Mesendoderm (in vitro differentiated cells): ENCODE measurements at regions not wholly inside any gene's neighbourhood (a gene's known extent, or its start where the extent isn't known, plus 50 kb on each side); places are given as distances from the start of the nearest gene placed in this dataset.
A peak's percentile ranks its signal among the peaks of the same experiment; 100 is the strongest.

Experiments
- DNase-seq: peaks from one replicate; pipeline ENCODE4 v3.0.0; 2013
- H2AK5ac ChIP-seq: 2 replicates; pipeline ENCODE4 v1.6.1; 2013; ENCODE audit warnings: low read length, inconsistent platforms
- H2BK120ac ChIP-seq: 2 replicates; pipeline ENCODE4 v1.6.1; 2013; ENCODE audit warnings: low read depth, mild to moderate bottlenecking, low read length, moderate library complexity, mixed read lengths
- H2BK15ac ChIP-seq: replicated peaks from 2 replicates; pipeline ENCODE4 v1.6.1; 2013; ENCODE audit warnings: low read depth, mild to moderate bottlenecking, moderate library complexity
- H2BK5ac ChIP-seq: 2 replicates; pipeline ENCODE4 v1.6.1; 2013; ENCODE audit warnings: low read length, inconsistent platforms
- H3K18ac ChIP-seq: 2 replicates; pipeline ENCODE4 v1.6.1; 2013; ENCODE audit warnings: mild to moderate bottlenecking, low read length, mixed read lengths
- H3K23ac ChIP-seq: one replicate; pipeline ENCODE4 v1.6.1; 2013; ENCODE audit warnings: low read length
- H3K27ac ChIP-seq: 2 replicates; pipeline ENCODE4 v1.5.1; 2013; ENCODE audit warnings: low read depth, mild to moderate bottlenecking, inconsistent platforms, low read length, moderate library complexity
- H3K27me3 ChIP-seq: 2 replicates; pipeline ENCODE4 v1.6.1; 2013; ENCODE audit warnings: low read length, control low read depth, mild to moderate bottlenecking, inconsistent platforms; ENCODE audit not compliant: insufficient read depth, poor library complexity
- H3K36me3 ChIP-seq: 2 replicates; pipeline ENCODE4 v1.6.1; 2013; ENCODE audit warnings: low read length, inconsistent platforms; ENCODE audit not compliant: control insufficient read depth, insufficient read depth
- H3K4ac ChIP-seq: one replicate; pipeline ENCODE4 v1.6.1; 2013; ENCODE audit warnings: low read depth, mild to moderate bottlenecking, low read length, moderate library complexity
- H3K4me1 ChIP-seq: 2 replicates; pipeline ENCODE4 v1.6.1; 2013; ENCODE audit warnings: low read depth, low read length, inconsistent platforms; ENCODE audit not compliant: control insufficient read depth
- H3K4me2 ChIP-seq: 2 replicates; pipeline ENCODE4 v1.6.1; 2013; ENCODE audit warnings: low read length
- H3K4me3 ChIP-seq: 2 replicates; pipeline ENCODE4 v1.5.1; 2013; ENCODE audit warnings: mild to moderate bottlenecking, low read length
- H3K56ac ChIP-seq: one replicate; pipeline ENCODE4 v1.6.1; 2013; ENCODE audit warnings: low read length
- H3K79me1 ChIP-seq: 2 replicates; pipeline ENCODE4 v1.6.1; 2013; ENCODE audit warnings: low read length, inconsistent platforms
- H3K79me2 ChIP-seq: 2 replicates; pipeline ENCODE4 v1.6.1; 2013; ENCODE audit warnings: mild to moderate bottlenecking, low read length; ENCODE audit not compliant: control insufficient read depth, insufficient read depth
- H3K9ac ChIP-seq: 2 replicates; pipeline ENCODE4 v1.6.1; 2013; ENCODE audit warnings: low read length, inconsistent platforms
- H4K5ac ChIP-seq: one replicate; pipeline ENCODE4 v1.6.1; 2013; ENCODE audit warnings: low read length
- H4K8ac ChIP-seq: one replicate; pipeline ENCODE4 v1.6.1; 2013; ENCODE audit warnings: low read depth, mild to moderate bottlenecking, control low read depth, low read length, moderate library complexity
- WGBS: extraction: QIAGEN DNeasy Blood & Tissue Kit; methylation state at CpG from one replicate; pipeline ENCODE4 v1.1.7; 2013; ENCODE audit warnings: low lambda C conversion rate, missing lambda C conversion rate; ENCODE audit not compliant: insufficient coverage; ENCODE audit errors: extremely low coverage; 5-methylcytosine and 5-hydroxymethylcytosine counted together

DNA sequence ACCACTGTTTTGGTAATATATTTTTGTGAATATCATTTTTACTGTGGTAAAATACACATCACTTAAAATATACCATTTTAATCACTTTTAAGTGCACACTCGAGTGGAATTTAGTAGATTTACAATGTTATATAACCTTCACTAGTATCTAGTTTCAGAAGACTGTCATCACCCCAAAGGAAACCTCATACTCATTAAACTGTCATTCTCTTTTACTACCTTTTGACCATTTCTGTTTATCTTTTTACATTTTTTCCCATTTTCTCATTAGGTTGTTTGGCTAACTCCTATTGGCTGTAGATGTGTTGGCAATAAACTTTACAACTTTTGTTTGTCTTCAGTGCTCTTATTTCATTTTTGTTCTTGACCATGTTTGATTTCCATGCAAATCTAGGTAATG, 1168.3 kb upstream of the PCDH7 start:
- Histone ChIP-seq H3K4me1 (no peaks in the 10 kb centered on the region), H3K79me2 (no peaks in the 10 kb centered on the region), H3K23ac (no peak overlapping the region), H2BK15ac (no peak overlapping the region), H3K27me3 (no peaks in the 10 kb centered on the region), H3K79me1 (no peaks in the 10 kb centered on the region), H4K8ac (no peak overlapping the region), H3K27ac (no peak overlapping the region), H3K4me3 (no peak overlapping the region), H3K4ac (no peak overlapping the region), H2BK5ac (no peak overlapping the region), H3K36me3 (no peaks in the 10 kb centered on the region), H3K56ac (no peak overlapping the region), H3K9ac (no peak overlapping the region), H2AK5ac (no peak overlapping the region), H4K5ac (no peak overlapping the region), H3K4me2 (no peak overlapping the region), H3K18ac (no peak overlapping the region), H2BK120ac (no peak overlapping the region)
- no CpG with 5 or more reads among the region's 1 CpG for WGBS
- no peak for DNase-seq

- H2BK120ac ChIP-seq, result no peak overlapping the region
- no peaks in the 10 kb centered on the region for H3K79me2 ChIP-seq
- H3K9ac ChIP-seq, result no peak overlapping the region
- H3K27me3 ChIP-seq, result no peaks in the 10 kb centered on the region
- DNase-seq, result no peak
- no peak overlapping the region for H4K5ac ChIP-seq
- no peak overlapping the region for H3K4ac ChIP-seq
- no peak overlapping the region for H3K56ac ChIP-seq
- no CpG with 5 or more reads among the region's 1 CpG for WGBS
- H3K27ac ChIP-seq, result no peak overlapping the region
- H4K8ac ChIP-seq, result no peak overlapping the region
- H2BK15ac ChIP-seq, result no peak overlapping the region
- H3K4me3 ChIP-seq, result no peak overlapping the region
- H3K23ac ChIP-seq, result no peak overlapping the region
- no peak overlapping the region for H2BK5ac ChIP-seq
- no peak overlapping the region for H3K4me2 ChIP-seq
- H2AK5ac ChIP-seq, result no peak overlapping the region
- H3K4me1 ChIP-seq, result no peaks in the 10 kb centered on the region
- H3K18ac ChIP-seq, result no peak overlapping the region
- no peaks in the 10 kb centered on the region for H3K36me3 ChIP-seq
- no peaks in the 10 kb centered on the region for H3K79me1 ChIP-seq
Measured at GRCh38 chr4:29553846-29554245, 1166.3 kb upstream of the PCDH7 start.

- Histone ChIP-seq H3K79me2 (no peaks in the 10 kb centered on the region), H2AK5ac (no peak overlapping the region), H3K4ac (no peak overlapping the region), H4K5ac (no peak overlapping the region), H3K27me3 (no peaks in the 10 kb centered on the region), H3K4me1 (no peaks in the 10 kb centered on the region), H3K36me3 (no peaks in the 10 kb centered on the region), H3K27ac (no peak overlapping the region), H3K18ac (no peak overlapping the region), H2BK5ac (no peak overlapping the region), H3K79me1 (no peaks in the 10 kb centered on the region), H2BK120ac (no peak overlapping the region), H4K8ac (no peak overlapping the region), H3K4me3 (no peak overlapping the region), H3K9ac (no peak overlapping the region), H3K4me2 (no peak overlapping the region), H2BK15ac (no peak overlapping the region), H3K23ac (no peak overlapping the region), H3K56ac (no peak overlapping the region)
- DNase-seq, result no peak
Measured at GRCh38 chr4:29558789-29559188, 1161.4 kb upstream of the PCDH7 start.

GRCh38 chr4:29559286-29559685, 1160.9 kb upstream of the PCDH7 start:
- no peak overlapping the region for H2BK5ac ChIP-seq
- H3K79me2 ChIP-seq, result no peaks in the 10 kb centered on the region
- no peak overlapping the region for H3K4ac ChIP-seq
- no peak for DNase-seq
- H3K27me3 ChIP-seq, result no peaks in the 10 kb centered on the region
- H2AK5ac ChIP-seq, result no peak overlapping the region
- no peak overlapping the region for H3K4me2 ChIP-seq
- H3K18ac ChIP-seq, result no peak overlapping the region
- H3K27ac ChIP-seq, result no peak overlapping the region
- no peak overlapping the region for H4K5ac ChIP-seq
- H3K79me1 ChIP-seq, result no peaks in the 10 kb centered on the region
- no peak overlapping the region for H3K23ac ChIP-seq
- no peaks in the 10 kb centered on the region for H3K4me1 ChIP-seq
- H3K36me3 ChIP-seq, result no peaks in the 10 kb centered on the region
- H4K8ac ChIP-seq, result no peak overlapping the region
- no peak overlapping the region for H3K56ac ChIP-seq
- no peak overlapping the region for H2BK120ac ChIP-seq
- H2BK15ac ChIP-seq, result no peak overlapping the region
- H3K9ac ChIP-seq, result no peak overlapping the region
- H3K4me3 ChIP-seq, result no peak overlapping the region

GRCh38 chr4:29560452-29560851, 1159.7 kb upstream of the PCDH7 start:
- Histone ChIP-seq H3K4me3 (no peak overlapping the region), H3K27ac (no peak overlapping the region), H3K4me1 (no peaks in the 10 kb centered on the region), H3K36me3 (no peaks in the 10 kb centered on the region), H2BK120ac (no peak overlapping the region), H3K4me2 (no peak overlapping the region), H2AK5ac (no peak overlapping the region), H3K9ac (no peak overlapping the region), H3K79me1 (no peaks in the 10 kb centered on the region), H3K79me2 (no peaks in the 10 kb centered on the region), H3K56ac (no peak overlapping the region), H3K18ac (no peak overlapping the region), H2BK15ac (no peak overlapping the region), H4K8ac (peak overlapping the region; percentile 13), H3K23ac (no peak overlapping the region), H2BK5ac (no peak overlapping the region), H4K5ac (no peak overlapping the region), H3K27me3 (no peaks in the 10 kb centered on the region), H3K4ac (no peak overlapping the region)
- WGBS, result no CpG with 5 or more reads among the region's 1 CpG
- no peak for DNase-seq

DNA sequence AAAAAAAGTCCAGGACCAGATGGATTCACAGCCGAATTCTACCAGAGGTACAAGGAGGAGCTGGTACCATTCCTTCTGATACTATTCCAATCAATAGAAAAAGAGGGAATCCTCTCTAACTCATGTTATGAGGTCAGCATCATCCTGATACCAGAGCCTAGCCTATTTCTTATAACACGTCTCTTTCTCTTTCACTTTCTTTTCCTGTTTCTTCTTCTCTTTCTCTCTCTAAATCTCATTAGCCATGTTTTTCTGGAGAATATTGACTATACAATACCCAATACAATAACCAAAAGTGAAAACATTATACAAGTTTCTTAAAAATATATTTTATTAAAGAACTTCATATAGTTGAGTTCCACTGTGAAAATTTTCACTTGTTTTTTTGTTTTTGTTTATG, 1154.9 kb upstream of the PCDH7 start:
- DNase-seq, result no peak
- no peak overlapping the region for H2AK5ac ChIP-seq
- H3K4me1 ChIP-seq, result no peaks in the 10 kb centered on the region
- no peak overlapping the region for H3K18ac ChIP-seq
- no peak overlapping the region for H2BK15ac ChIP-seq
- no peaks in the 10 kb centered on the region for H3K79me2 ChIP-seq
- no peak overlapping the region for H3K23ac ChIP-seq
- no peak overlapping the region for H3K4me2 ChIP-seq
- no peak overlapping the region for H4K5ac ChIP-seq
- H2BK5ac ChIP-seq, result no peak overlapping the region
- no peaks in the 10 kb centered on the region for H3K79me1 ChIP-seq
- no peak overlapping the region for H3K56ac ChIP-seq
- no peaks in the 10 kb centered on the region for H3K27me3 ChIP-seq
- WGBS, result 100% methylated on average over 1 of the region's 2 CpGs
- no peak overlapping the region for H2BK120ac ChIP-seq
- H4K8ac ChIP-seq, result no peak overlapping the region
- no peak overlapping the region for H3K27ac ChIP-seq
- no peak overlapping the region for H3K4ac ChIP-seq
- H3K36me3 ChIP-seq, result no peaks in the 10 kb centered on the region
- no peak overlapping the region for H3K4me3 ChIP-seq
- no peak overlapping the region for H3K9ac ChIP-seq
